Left lung (tissue), 4 donors: ENCODE measurements at regions not wholly inside any gene's neighbourhood (a gene's known extent, or its start where the extent isn't known, plus 50 kb on each side); places are given as distances from the start of the nearest gene placed in this dataset.

Source experiments
- ATAC-seq: fragments of 200-7000 bp; cut with Tn5 transposase; one replicate; pipeline ENCODE4 v1.9.1; 2020; ENCODE audit warnings: moderate library complexity
- DNase-seq, 4 donors: peaks; one replicate each; pipeline ENCODE4 v3.0.0-alpha.2; 2013 to 2020
- H3K27ac ChIP-seq, 2 donors: fragments of 200-600 bp; sonication (generic) in 1 of 2; one replicate each; pipeline versions ENCODE4 v1.5.0 to v1.8.0; 2020 to 2021
- H3K27me3 ChIP-seq, 2 donors: fragments of 200-600 bp; sonication (generic) in 1 of 2; one replicate each; pipeline versions ENCODE4 v1.5.0 to v1.8.0; 2020 to 2021
- H3K36me3 ChIP-seq, 2 donors: fragments of 200-600 bp; sonication (generic) in 1 of 2; one replicate each; pipeline versions ENCODE4 v1.5.0 to v1.8.0; 2020 to 2021
- H3K4me1 ChIP-seq, 2 donors: fragments of 200-600 bp; one replicate each; pipeline ENCODE4 v1.8.0; 2021
- H3K4me3 ChIP-seq, 2 donors: fragments of 200-600 bp; sonication (generic) in 1 of 2; one replicate each; pipeline versions ENCODE4 v1.5.0 to v1.8.0; 2020 to 2021; ENCODE audit warnings: mild to moderate bottlenecking in 1 of 2
- H3K9me3 ChIP-seq, 2 donors: fragments of 200-600 bp; sonication (generic) in 1 of 2; one replicate each; pipeline versions ENCODE4 v1.5.0 to v1.8.0; 2020 to 2021
- CTCF ChIP-seq, 2 donors: fragments of 200-600 bp; sonication (generic) in 1 of 2; IDR thresholded peaks; one replicate each; pipeline versions ENCODE4 v1.5.0 to v1.8.0; 2021; ENCODE audit warnings: antibody characterized with exemption in 2 of 2
- intact Hi-C, 2 donors: fragments of 100-400 bp; cut with DNase I; formaldehyde crosslinking; loops; one replicate each; pipeline versions ENCODE4 v1.11.2 to v1.14.2; 2022
- donor health status: DM: no; HTN: yes; CAD: no.
- donor health status: DM: no; HTN: no; CAD: no.

- TF ChIP-seq CTCF (IDR thresholded peaks at IDR 0.05) = no peak
- Histone ChIP-seq H3K9me3 (peaks cover 0 to 6% of the 10 kb centered on the region in 2 donors), H3K4me3 (no peak overlapping the region), H3K36me3 (no peaks in the 10 kb centered on the region), H3K27me3 (no peaks in the 10 kb centered on the region), H3K4me1 (no peaks in the 10 kb centered on the region), H3K27ac (no peak overlapping the region)
- DNase-seq (no peak), ATAC-seq (no peak)
- intact Hi-C loops = no loop called here
Measured at GRCh38 chr4:126986005-126986404, 646.8 kb upstream of the INTU start.

GRCh38 chr4:126986828-126987227, 645.9 kb upstream of the INTU start:
- DNase-seq (no peak), ATAC-seq (no peak)
- H3K9me3 ChIP-seq = peaks cover 0 to 6% of the 10 kb centered on the region in 2 donors
- intact Hi-C loops = no loop called here
- H3K4me1 ChIP-seq = no peaks in the 10 kb centered on the region
- no peaks in the 10 kb centered on the region for H3K27me3 ChIP-seq
- H3K4me3 ChIP-seq = no peak overlapping the region
- TF ChIP-seq CTCF (IDR thresholded peaks at IDR 0.05) = no peak
- H3K36me3 ChIP-seq = no peaks in the 10 kb centered on the region
- no peak overlapping the region for H3K27ac ChIP-seq

GRCh38 chr4:126991965-126992364, 640.8 kb upstream of the INTU start:
- ATAC-seq (no peak), DNase-seq (no peak)
- Histone ChIP-seq H3K27ac (no peak overlapping the region), H3K4me3 (no peak overlapping the region), H3K4me1 (no peaks in the 10 kb centered on the region), H3K36me3 (no peaks in the 10 kb centered on the region), H3K9me3 (no peaks in the 10 kb centered on the region), H3K27me3 (no peaks in the 10 kb centered on the region)
- intact Hi-C loops = no loop called here
- no peak for TF ChIP-seq CTCF (IDR thresholded peaks at IDR 0.05)

GRCh38 chr4:126992910-126993309, 639.8 kb upstream of the INTU start:
- ATAC-seq = no peak
- Histone ChIP-seq H3K9me3 (no peaks in the 10 kb centered on the region), H3K4me1 (no peaks in the 10 kb centered on the region), H3K36me3 (no peaks in the 10 kb centered on the region), H3K27me3 (no peaks in the 10 kb centered on the region), H3K4me3 (no peak overlapping the region), H3K27ac (no peak overlapping the region)
- DNase-seq = no peak
- TF ChIP-seq CTCF (IDR thresholded peaks at IDR 0.05) = no peak
- intact Hi-C loops = no loop called here

GRCh38 chr4:126993351-126993750, 639.4 kb upstream of the INTU start:
- ATAC-seq (no peak), DNase-seq (no peak)
- TF ChIP-seq CTCF (IDR thresholded peaks at IDR 0.05) = no peak
- H3K4me3 ChIP-seq = no peak overlapping the region
- no peaks in the 10 kb centered on the region for H3K9me3 ChIP-seq
- H3K27ac ChIP-seq = no peak overlapping the region
- intact Hi-C loops = no loop called here
- H3K36me3 ChIP-seq = no peaks in the 10 kb centered on the region
- H3K4me1 ChIP-seq = no peaks in the 10 kb centered on the region
- no peaks in the 10 kb centered on the region for H3K27me3 ChIP-seq
